ENCODE measurements at regions not wholly inside any gene's neighbourhood (a gene's known extent, or its start where the extent isn't known, plus 50 kb on each side); places are given as distances from the start of the nearest gene placed in this dataset.

DNA sequence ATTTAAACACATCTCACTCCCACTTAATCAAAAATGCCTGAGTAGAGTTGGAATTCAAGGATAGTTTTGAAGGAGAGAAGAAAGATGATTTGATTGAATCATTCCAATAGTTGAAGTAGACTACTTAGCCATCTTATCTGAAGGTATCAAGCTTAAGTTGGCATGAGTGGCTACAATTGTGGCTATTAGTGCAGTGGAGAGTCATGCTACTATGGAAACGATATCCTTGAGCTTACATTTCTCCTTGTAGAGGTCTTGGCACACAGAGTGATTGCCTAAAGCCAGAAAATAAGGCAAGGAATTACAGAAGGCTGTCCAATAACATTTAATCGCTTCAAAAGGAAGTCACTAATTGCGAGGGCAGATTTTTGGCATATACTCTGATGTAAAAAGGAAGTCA, 1022.7 kb downstream of the IGSF11 start:
- no peaks in the 10 kb centered on the region for H3K36me3 Mint-ChIP-seq (ENCODE audit: insufficient read depth, unreplicated experiment)
- Histone ChIP-seq H3K36me3 (ENCODE audit: control insufficient read depth, insufficient read depth, low read length) (no peaks in the 10 kb centered on the region), H3K9me3 (no peaks in the 10 kb centered on the region), H3K27me3 (replicated peaks; ENCODE audit: control insufficient read depth, insufficient read depth, low read length) (no peaks in the 10 kb centered on the region), H3K4me1 (no peaks in the 10 kb centered on the region), H3K4me3 (ENCODE audit: low read depth, low read length) (no peak overlapping the region)
- no peak for DNase-seq
- POLR2A ChIA-PET = no interaction called here
- H3K4me1 Mint-ChIP-seq (ENCODE audit: low read depth, unreplicated experiment) = no peaks in the 10 kb centered on the region
- H3K27ac Mint-ChIP-seq (ENCODE audit: unreplicated experiment) = no peak overlapping the region
- H3K9me3 Mint-ChIP-seq (ENCODE audit: unreplicated experiment) = no peaks in the 10 kb centered on the region
- no peak for TF ChIP-seq CTCF (IDR thresholded peaks at IDR 0.05; ENCODE audit: insufficient read depth in 1 of 2, low read depth in 1 of 2, low read length in 1 of 2, severe bottlenecking in 1 of 2, unreplicated experiment in 1 of 2)
- CTCF ChIA-PET = no interaction called here
- intact Hi-C loops (cut with micrococcal nuclease; ENCODE audit: unreplicated experiment) = no loop called here
- peaks cover 3% of the 10 kb centered on the region for H3K27me3 Mint-ChIP-seq (ENCODE audit: insufficient read depth, unreplicated experiment)
- H3K4me3 Mint-ChIP-seq (ENCODE audit: unreplicated experiment) = no peak overlapping the region
- BruUV-seq (replicated peaks) = no TSS peak

GRCh38 chr3:118029049-118029448, 1005.6 kb downstream of the IGSF11 start:
- Mint-ChIP-seq H3K36me3 (ENCODE audit: insufficient read depth, unreplicated experiment) (no peaks in the 10 kb centered on the region), H3K4me3 (ENCODE audit: unreplicated experiment) (no peak overlapping the region), H3K9me3 (ENCODE audit: unreplicated experiment) (peaks cover 31% of the 10 kb centered on the region), H3K27me3 (ENCODE audit: insufficient read depth, unreplicated experiment) (no peaks in the 10 kb centered on the region), H3K27ac (ENCODE audit: unreplicated experiment) (no peak overlapping the region), H3K4me1 (ENCODE audit: low read depth, unreplicated experiment) (no peaks in the 10 kb centered on the region)
- no peaks in the 10 kb centered on the region for H3K27me3 ChIP-seq (replicated peaks; ENCODE audit: control insufficient read depth, insufficient read depth, low read length)
- CTCF ChIA-PET = no interaction called here
- intact Hi-C loops (cut with micrococcal nuclease; ENCODE audit: unreplicated experiment) = no loop called here
- DNase-seq = no peak
- H3K4me3 ChIP-seq (ENCODE audit: low read depth, low read length) = no peak overlapping the region
- no TSS peak for BruUV-seq (replicated peaks)
- H3K4me1 ChIP-seq = no peaks in the 10 kb centered on the region
- no peaks in the 10 kb centered on the region for H3K9me3 ChIP-seq
- POLR2A ChIA-PET = no interaction called here
- H3K36me3 ChIP-seq (ENCODE audit: control insufficient read depth, insufficient read depth, low read length) = no peaks in the 10 kb centered on the region
- TF ChIP-seq CTCF (IDR thresholded peaks at IDR 0.05; ENCODE audit: insufficient read depth in 1 of 2, low read depth in 1 of 2, low read length in 1 of 2, severe bottlenecking in 1 of 2, unreplicated experiment in 1 of 2) = no peak

DNA sequence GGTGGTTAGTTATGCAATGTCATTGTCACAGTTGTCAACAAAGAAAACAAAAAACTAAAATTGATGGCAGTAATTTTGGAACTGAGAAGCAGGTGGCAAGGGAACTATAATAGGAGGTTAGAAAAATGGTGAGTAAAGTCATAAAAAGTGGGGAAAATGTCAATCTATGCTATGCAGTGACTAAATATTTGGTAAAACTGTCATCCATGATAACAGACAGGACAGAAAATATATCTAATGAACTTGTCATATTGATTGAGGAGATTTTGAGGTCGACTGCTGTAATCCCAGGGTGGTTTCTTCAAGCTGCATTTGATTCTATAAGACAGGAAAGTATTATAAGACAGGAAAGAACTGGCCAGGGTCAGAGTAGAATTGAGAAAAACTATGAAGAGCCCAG, 998.4 kb downstream of the IGSF11 start:
- H3K4me3 ChIP-seq (ENCODE audit: low read depth, low read length) = no peak overlapping the region
- Mint-ChIP-seq H3K36me3 (ENCODE audit: insufficient read depth, unreplicated experiment) (no peaks in the 10 kb centered on the region), H3K27me3 (ENCODE audit: insufficient read depth, unreplicated experiment) (no peaks in the 10 kb centered on the region), H3K27ac (ENCODE audit: unreplicated experiment) (no peak overlapping the region), H3K4me3 (ENCODE audit: unreplicated experiment) (no peak overlapping the region), H3K4me1 (ENCODE audit: low read depth, unreplicated experiment) (no peaks in the 10 kb centered on the region), H3K9me3 (ENCODE audit: unreplicated experiment) (peaks cover 7% of the 10 kb centered on the region)
- no peak for TF ChIP-seq CTCF (IDR thresholded peaks at IDR 0.05; ENCODE audit: insufficient read depth in 1 of 2, low read depth in 1 of 2, low read length in 1 of 2, severe bottlenecking in 1 of 2, unreplicated experiment in 1 of 2)
- CTCF ChIA-PET = no interaction called here
- H3K4me1 ChIP-seq = no peaks in the 10 kb centered on the region
- H3K9me3 ChIP-seq = no peaks in the 10 kb centered on the region
- no peak for DNase-seq
- POLR2A ChIA-PET = no interaction called here
- H3K27me3 ChIP-seq (replicated peaks; ENCODE audit: control insufficient read depth, insufficient read depth, low read length) = no peaks in the 10 kb centered on the region
- no peaks in the 10 kb centered on the region for H3K36me3 ChIP-seq (ENCODE audit: control insufficient read depth, insufficient read depth, low read length)
- BruUV-seq (replicated peaks) = no TSS peak
- intact Hi-C loops (cut with micrococcal nuclease; ENCODE audit: unreplicated experiment) = no loop called here
